ENCODE measurements at regions not wholly inside any gene's neighbourhood (a gene's known extent, or its start where the extent isn't known, plus 50 kb on each side); places are given as distances from the start of the nearest gene placed in this dataset.

- no peaks in the 10 kb centered on the region for H3K36me3 ChIP-seq
- DNase-seq, result no peak
- intact Hi-C loops (cut with DNase I), result no loop called here
- no peak for FAIRE-seq
- no peak for ATAC-seq
- H3K27me3 ChIP-seq, result no peaks in the 10 kb centered on the region
- 55 to 59% methylated on average over 1 of the region's 1 CpG for WGBS, 2 donors
- no peak overlapping the region for H3K4me3 ChIP-seq
- TF ChIP-seq CTCF (IDR thresholded peaks at IDR 0.05), result no peak
- H3K27ac ChIP-seq, result no peak overlapping the region
- H3K4me1 ChIP-seq, result no peaks in the 10 kb centered on the region
- no peaks in the 10 kb centered on the region for H3K9me3 ChIP-seq
Observed at GRCh38 chr16:54780266-54780665, 150.4 kb upstream of the IRX5 start.

- DNase-seq, result no peak
- FAIRE-seq, result no peak
- Histone ChIP-seq H3K9me3 (no peaks in the 10 kb centered on the region), H3K27ac (no peak overlapping the region), H3K36me3 (no peaks in the 10 kb centered on the region), H3K4me1 (no peaks in the 10 kb centered on the region), H3K4me3 (no peak overlapping the region), H3K27me3 (no peaks in the 10 kb centered on the region)
- no peak for ATAC-seq
- TF ChIP-seq CTCF (IDR thresholded peaks at IDR 0.05), result no peak
- intact Hi-C loops (cut with DNase I), result no loop called here
Observed at GRCh38 chr16:54779549-54779948, 151.1 kb upstream of the IRX5 start.

- FAIRE-seq, result no peak
- Histone ChIP-seq H3K27ac (no peak overlapping the region), H3K9me3 (no peaks in the 10 kb centered on the region), H3K27me3 (peaks cover 0 to 6% (median 0%) of the 10 kb centered on the region in 4 donors), H3K4me3 (no peak overlapping the region), H3K4me1 (no peaks in the 10 kb centered on the region), H3K36me3 (no peaks in the 10 kb centered on the region)
- WGBS, 2 donors, result 71 to 72% methylated on average over 3 of the region's 3 CpGs
- no peak for DNase-seq
- no peak for TF ChIP-seq CTCF (IDR thresholded peaks at IDR 0.05)
- intact Hi-C loops (cut with DNase I), result no loop called here
- no peak for ATAC-seq
Observed at GRCh38 chr16:54774768-54775167, 155.9 kb upstream of the IRX5 start.

- Histone ChIP-seq H3K27me3 (peaks cover 0 to 6% (median 0%) of the 10 kb centered on the region in 4 donors), H3K4me1 (no peaks in the 10 kb centered on the region), H3K36me3 (no peaks in the 10 kb centered on the region), H3K27ac (no peak overlapping the region), H3K9me3 (no peaks in the 10 kb centered on the region), H3K4me3 (no peak overlapping the region)
- no peak for TF ChIP-seq CTCF (IDR thresholded peaks at IDR 0.05)
- DNase-seq, result no peak
- ATAC-seq, result no peak
- intact Hi-C loops (cut with DNase I), result no loop called here
- WGBS, 2 donors, result 76 to 80% methylated on average over 4 of the region's 4 CpGs
- no peak for FAIRE-seq
Observed at GRCh38 chr16:54772400-54772799, 158.3 kb upstream of the IRX5 start.

- no peak for TF ChIP-seq CTCF (IDR thresholded peaks at IDR 0.05)
- no peak for FAIRE-seq
- Histone ChIP-seq H3K4me1 (no peaks in the 10 kb centered on the region), H3K27me3 (no peaks in the 10 kb centered on the region), H3K27ac (no peak overlapping the region), H3K36me3 (no peaks in the 10 kb centered on the region), H3K4me3 (no peak overlapping the region), H3K9me3 (no peaks in the 10 kb centered on the region)
- intact Hi-C loops (cut with DNase I), result no loop called here
- ATAC-seq, result no peak
- DNase-seq, result no peak
- WGBS, 2 donors, result 57 to 69% methylated on average over 3 of the region's 3 CpGs
Observed at GRCh38 chr16:54766355-54766754, 164.3 kb upstream of the IRX5 start.
